PC-9 (cell line): ENCODE measurements at regions not wholly inside any gene's neighbourhood (a gene's known extent, or its start where the extent isn't known, plus 50 kb on each side); places are given as distances from the start of the nearest gene placed in this dataset.

Experiments
- EZH2 ChIP-seq: fragments of 200-600 bp; sonication (generic); IDR thresholded peaks from 2 replicates; pipeline ENCODE4 v1.8.0; 2017; ENCODE audit warnings: antibody characterized with exemption, low read depth
- TF ChIP-seq, protein P1 (sequence below): fragments of 200-600 bp; sonication (generic); conservative IDR thresholded peaks from 2 replicates; pipeline ENCODE4 v1.6.1; 2017; ENCODE audit warnings: mixed run types, antibody characterized with exemption, mild to moderate bottlenecking, moderate library complexity

DNA sequence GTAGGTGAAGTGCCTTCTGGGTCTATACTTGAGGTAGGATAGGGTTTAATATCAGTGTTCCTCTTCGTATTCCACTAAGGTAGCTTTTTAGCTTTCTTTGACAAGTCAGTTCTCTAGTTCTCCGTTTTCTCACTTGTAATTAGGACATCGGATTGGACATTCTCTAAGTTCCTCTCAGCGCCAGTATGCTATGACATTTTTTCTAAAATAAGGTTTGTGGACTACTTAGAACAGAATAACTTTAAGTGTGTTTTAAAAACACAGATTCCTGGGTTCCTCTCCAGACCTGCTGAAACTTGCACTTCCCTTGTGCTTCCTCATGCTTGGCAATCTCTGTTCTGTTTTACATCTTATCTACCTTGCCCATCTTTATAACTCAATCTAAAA lies 69.3 kb upstream of the YWHAQ start:
- TF ChIP-seq, protein P1, sequence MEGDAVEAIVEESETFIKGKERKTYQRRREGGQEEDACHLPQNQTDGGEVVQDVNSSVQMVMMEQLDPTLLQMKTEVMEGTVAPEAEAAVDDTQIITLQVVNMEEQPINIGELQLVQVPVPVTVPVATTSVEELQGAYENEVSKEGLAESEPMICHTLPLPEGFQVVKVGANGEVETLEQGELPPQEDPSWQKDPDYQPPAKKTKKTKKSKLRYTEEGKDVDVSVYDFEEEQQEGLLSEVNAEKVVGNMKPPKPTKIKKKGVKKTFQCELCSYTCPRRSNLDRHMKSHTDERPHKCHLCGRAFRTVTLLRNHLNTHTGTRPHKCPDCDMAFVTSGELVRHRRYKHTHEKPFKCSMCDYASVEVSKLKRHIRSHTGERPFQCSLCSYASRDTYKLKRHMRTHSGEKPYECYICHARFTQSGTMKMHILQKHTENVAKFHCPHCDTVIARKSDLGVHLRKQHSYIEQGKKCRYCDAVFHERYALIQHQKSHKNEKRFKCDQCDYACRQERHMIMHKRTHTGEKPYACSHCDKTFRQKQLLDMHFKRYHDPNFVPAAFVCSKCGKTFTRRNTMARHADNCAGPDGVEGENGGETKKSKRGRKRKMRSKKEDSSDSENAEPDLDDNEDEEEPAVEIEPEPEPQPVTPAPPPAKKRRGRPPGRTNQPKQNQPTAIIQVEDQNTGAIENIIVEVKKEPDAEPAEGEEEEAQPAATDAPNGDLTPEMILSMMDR, result no peak
- no peak for TF ChIP-seq EZH2
